Epithelial cell of proximal tubule (primary cell): ENCODE measurements at regions not wholly inside any gene's neighbourhood (a gene's known extent, or its start where the extent isn't known, plus 50 kb on each side); places are given as distances from the start of the nearest gene placed in this dataset.

ENCODE experiments used
- DNase-seq: peaks from one replicate; pipeline ENCODE4 v3.0.0-alpha.2; 2011; ENCODE audit warnings: low read depth
- H3K4me3 ChIP-seq: 2 replicates; pipeline ENCODE4 v1.5.1; 2011; ENCODE audit warnings: low read depth, mild to moderate bottlenecking, low read length
- CTCF ChIP-seq: conservative IDR thresholded peaks from 2 replicates; pipeline ENCODE4 v1.5.1; 2012; ENCODE audit warnings: low read depth, mild to moderate bottlenecking, low read length

DNA sequence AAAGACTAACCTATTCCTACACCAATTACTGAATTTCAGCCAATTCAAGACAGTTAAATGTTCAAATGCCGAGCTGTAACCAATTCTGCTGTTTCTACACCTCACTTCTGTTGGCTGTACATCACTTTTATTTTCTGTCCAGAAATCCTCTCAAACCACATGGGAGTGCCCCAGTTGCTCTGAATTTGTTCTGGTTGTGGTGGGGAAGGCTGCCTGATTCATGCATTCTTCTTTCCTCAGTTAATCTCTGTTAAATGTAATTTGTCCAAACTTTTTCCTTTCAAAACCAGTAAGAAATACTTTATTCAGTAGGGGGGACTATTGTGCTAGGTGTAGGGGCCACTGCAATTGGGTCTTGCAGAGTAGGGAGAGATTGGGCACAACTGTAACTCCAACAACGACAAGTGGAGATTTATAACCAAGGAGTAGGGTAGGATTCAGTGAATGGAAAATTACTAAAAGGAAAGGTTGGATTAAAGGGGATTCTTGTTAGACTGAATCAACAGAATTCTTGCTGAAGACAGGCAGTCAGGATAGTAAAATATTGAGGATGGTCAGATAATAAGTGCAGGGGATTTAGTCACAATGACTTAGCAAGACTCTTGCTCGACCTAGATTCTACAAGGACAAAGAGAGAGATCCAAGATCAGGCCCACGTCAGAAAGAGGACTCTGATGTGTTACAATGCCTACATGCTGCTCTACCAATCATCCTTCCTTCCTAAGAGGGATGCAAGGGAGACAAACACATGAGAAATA lies 593.5 kb upstream of the FAT3 start:
- no peak for TF ChIP-seq CTCF
- no peak for DNase-seq
- no peak overlapping the region for H3K4me3 ChIP-seq

GRCh38 chr11:91625495-91625894 lies 599.1 kb upstream of the FAT3 start:
- DNase-seq = no peak
- H3K4me3 ChIP-seq = no peak overlapping the region
- TF ChIP-seq CTCF = no peak

- TF ChIP-seq CTCF = no peak
- no peak overlapping the region for H3K4me3 ChIP-seq
- DNase-seq = no peak
Measured at GRCh38 chr11:91624021-91624420, 600.6 kb upstream of the FAT3 start.

- no peak for DNase-seq
- H3K4me3 ChIP-seq = no peak overlapping the region
- no peak for TF ChIP-seq CTCF
Measured at GRCh38 chr11:91608677-91609076, 615.9 kb upstream of the FAT3 start.

GRCh38 chr11:91596111-91596510 lies 628.5 kb upstream of the FAT3 start:
- DNase-seq = no peak
- TF ChIP-seq CTCF = no peak
- no peak overlapping the region for H3K4me3 ChIP-seq

GRCh38 chr11:91591021-91591420 lies 633.6 kb upstream of the FAT3 start:
- no peak overlapping the region for H3K4me3 ChIP-seq
- DNase-seq = no peak
- no peak for TF ChIP-seq CTCF

- no peak overlapping the region for H3K4me3 ChIP-seq
- no peak for TF ChIP-seq CTCF
- DNase-seq = no peak
Measured at GRCh38 chr11:91587131-91587530, 637.5 kb upstream of the FAT3 start.
